Endothelial cell (in vitro differentiated cells): ENCODE measurements at regions not wholly inside any gene's neighbourhood (a gene's known extent, or its start where the extent isn't known, plus 50 kb on each side); places are given as distances from the start of the nearest gene placed in this dataset.

Experiments used
- DNase-seq: peaks from one replicate; pipeline ENCODE4 v3.0.0; 2021; ENCODE audit warnings: low spot score
- H3K27ac Mint-ChIP-seq: one replicate; pipeline ENCODE4 v1.8.0; 2021; ENCODE audit warnings: mixed read lengths, inconsistent platforms; ENCODE audit not compliant: unreplicated experiment
- H3K27me3 Mint-ChIP-seq: one replicate; pipeline ENCODE4 v1.8.0; 2021; ENCODE audit warnings: mild to moderate bottlenecking, moderate library complexity, mixed read lengths, inconsistent platforms; ENCODE audit not compliant: unreplicated experiment
- H3K36me3 Mint-ChIP-seq: one replicate; pipeline ENCODE4 v1.8.0; 2021; ENCODE audit warnings: mild to moderate bottlenecking, low read depth, mixed read lengths, inconsistent platforms; ENCODE audit not compliant: unreplicated experiment
- H3K4me1 Mint-ChIP-seq: one replicate; pipeline ENCODE4 v1.8.0; 2021; ENCODE audit warnings: mild to moderate bottlenecking, mixed read lengths, inconsistent platforms; ENCODE audit not compliant: unreplicated experiment
- H3K4me3 Mint-ChIP-seq: one replicate; pipeline ENCODE4 v1.8.0; 2021; ENCODE audit warnings: mild to moderate bottlenecking, mixed read lengths, inconsistent platforms; ENCODE audit not compliant: unreplicated experiment
- H3K9me3 Mint-ChIP-seq: one replicate; pipeline ENCODE4 v1.8.0; 2021; ENCODE audit warnings: mixed read lengths, inconsistent platforms; ENCODE audit not compliant: unreplicated experiment
- CTCF ChIP-seq: fragments of 200-600 bp; sonication (generic); IDR thresholded peaks from one replicate; pipeline ENCODE4 v1.5.0; 2021; ENCODE audit warnings: antibody characterized with exemption; ENCODE audit not compliant: unreplicated experiment

GRCh38 chr6:168129292-168130167, 50.5 kb upstream of the FRMD1 start:
- Mint-ChIP-seq H3K4me3 (no peak overlapping the region), H3K27me3 (peaks cover 7% of the 10 kb centered on the region), H3K4me1 (peaks cover 17% of the 10 kb centered on the region), H3K36me3 (no peaks in the 10 kb centered on the region), H3K27ac (no peak overlapping the region), H3K9me3 (no peaks in the 10 kb centered on the region)
- DNase-seq, result no peak
- TF ChIP-seq CTCF, result no peak

DNA sequence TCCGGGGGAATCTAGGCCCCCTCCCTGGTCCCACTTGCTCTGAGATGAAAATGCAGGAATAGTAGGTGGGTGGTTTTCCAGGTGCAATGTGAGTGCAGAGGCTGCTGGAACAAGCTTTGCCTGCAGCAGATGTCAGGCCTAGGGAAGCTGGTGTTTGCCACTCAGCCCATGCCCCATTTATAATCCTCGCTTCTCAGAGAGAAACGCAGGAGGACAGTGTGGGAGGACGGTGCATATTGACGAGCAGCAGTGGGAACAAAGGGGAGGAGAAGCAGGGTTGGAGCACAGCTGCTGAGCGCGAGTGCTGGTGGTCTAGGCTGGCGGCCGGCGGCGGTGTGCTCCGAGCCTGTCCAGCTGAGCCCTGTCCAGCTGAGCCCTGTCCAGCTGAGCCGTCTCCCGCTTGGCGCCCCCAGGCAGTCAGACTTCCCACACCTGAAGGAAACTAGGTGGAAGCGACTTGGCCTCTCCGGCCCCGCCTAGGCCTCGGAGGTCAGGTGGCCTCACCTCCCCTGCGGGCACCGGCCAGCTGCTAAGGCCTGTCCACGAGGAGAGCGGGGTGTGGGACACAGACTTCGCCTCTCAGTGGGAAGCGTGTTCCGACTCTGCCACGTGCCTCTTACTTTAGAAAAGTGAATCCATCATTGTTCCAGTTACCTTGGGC, 49.7 kb upstream of the FRMD1 start:
- TF ChIP-seq CTCF, result no peak
- Mint-ChIP-seq H3K27ac (no peak overlapping the region), H3K9me3 (no peaks in the 10 kb centered on the region), H3K36me3 (no peaks in the 10 kb centered on the region), H3K4me1 (peaks cover 17% of the 10 kb centered on the region), H3K27me3 (peaks cover 7% of the 10 kb centered on the region), H3K4me3 (no peak overlapping the region)
- DNase-seq, result no peak
